HepG2 (cell line): ENCODE measurements at regions not wholly inside any gene's neighbourhood (a gene's known extent, or its start where the extent isn't known, plus 50 kb on each side); places are given as distances from the start of the nearest gene placed in this dataset.

Experiments
- ATAC-seq: fragments of 200-7000 bp; cut with Tn5 transposase; 3 replicates; pipeline ENCODE4 v1.9.1; 2020; ENCODE audit warnings: mild to moderate bottlenecking, moderate library complexity
- BruUV-seq: library from RNA; stranded (reverse); fragments of 400-500 nt; replicated peaks from 2 replicates; lab custom pipeline; 2021; lab: Mats Ljungman, UMichigan
- CTCF ChIA-PET: fragments of 300-600 bp; formaldehyde crosslinking; extraction: SDS; loops from one replicate; lab custom pipeline; 2021; ENCODE audit warnings: low total read pairs, inconsistent platforms, low intra/inter-chr PET ratio; lab: Yijun Ruan, JAX
- POLR2A ChIA-PET: fragments of 350-600 bp; sonication (Branson Sonifier 250); formaldehyde crosslinking; loops from one replicate; lab custom pipeline; 2020; ENCODE audit warnings: antibody characterized with exemption, inconsistent platforms; lab: Yijun Ruan, JAX
- DNase-seq: peaks from one replicate; pipeline ENCODE4 v3.0.0-alpha.2; 2015; ENCODE audit warnings: low spot score
- FAIRE-seq: peaks from 3 replicates; lab custom pipeline; 2011; peaks lifted over from hg19 to GRCh38; lab: Jason Lieb, UNC
- H2AFZ ChIP-seq: one replicate; pipeline ENCODE4 v1.6.1; 2011; ENCODE audit warnings: low read length, inconsistent platforms
- H3K27ac ChIP-seq: fragments of 300-600 bp; 3 replicates; pipeline ENCODE4 v1.8.0; 2011; ENCODE audit warnings: mixed run types, mild to moderate bottlenecking, mixed read lengths, low read length, inconsistent platforms; ENCODE audit not compliant: insufficient read depth; ENCODE audit errors: extremely low read length
- H3K27me3 ChIP-seq, 2 experiments: fragments of 200-600 bp in 1 of 2; 2 replicates in 1 of 2; 3 replicates in 1 of 2; pipeline versions ENCODE4 v1.6.0 to v1.8.0; 2011; ENCODE audit warnings: low read length in 2 of 2, mild to moderate bottlenecking in 2 of 2, moderate library complexity in 2 of 2, inconsistent platforms in 1 of 2; ENCODE audit not compliant: insufficient read depth in 2 of 2, control insufficient read depth in 1 of 2
- H3K36me3 ChIP-seq, 2 experiments: fragments of 200-600 bp in 1 of 2; replicated peaks in 1 of 2; 2 replicates in 1 of 2; 3 replicates in 1 of 2; pipeline versions ENCODE4 v1.5.1 to v1.8.0; 2011; ENCODE audit warnings: low read length in 2 of 2, inconsistent platforms in 1 of 2; ENCODE audit not compliant: insufficient read depth in 2 of 2, control insufficient read depth in 1 of 2
- H3K4me1 ChIP-seq: 2 replicates; pipeline ENCODE4 v1.5.1; 2012; ENCODE audit warnings: low read length, inconsistent platforms; ENCODE audit not compliant: insufficient read depth
- H3K4me2 ChIP-seq: 2 replicates; pipeline ENCODE4 v1.6.0; 2011; ENCODE audit warnings: low read depth, low read length, inconsistent platforms
- H3K4me3 ChIP-seq, 3 experiments: fragments of 200-600 bp in 1 of 3; sonication (generic), shearing (Covaris generic) in 1 of 3; replicated peaks in 1 of 3; 2 replicates each; pipeline ENCODE4 v1.5.1; 2011 to 2016; ENCODE audit warnings: low read length in 3 of 3, inconsistent platforms in 2 of 3, low read depth in 2 of 3, mild to moderate bottlenecking in 2 of 3, control low read depth in 1 of 3, mixed read lengths in 1 of 3; ENCODE audit not compliant: insufficient read depth in 1 of 3
- H3K79me2 ChIP-seq: one replicate; pipeline ENCODE4 v1.6.1; 2011; ENCODE audit warnings: low read length, inconsistent platforms; ENCODE audit not compliant: insufficient read depth
- H3K9ac ChIP-seq: 2 replicates; pipeline ENCODE4 v1.6.0; 2011; ENCODE audit warnings: mild to moderate bottlenecking, low read depth, low read length, inconsistent platforms; ENCODE audit not compliant: insufficient read depth
- H3K9me3 ChIP-seq: 2 replicates; pipeline ENCODE4 v1.5.1; 2012; ENCODE audit warnings: mild to moderate bottlenecking, low read length
- H4K20me1 ChIP-seq: 2 replicates; pipeline ENCODE4 v1.6.0; 2011; ENCODE audit warnings: inconsistent platforms, mild to moderate bottlenecking, low read length, moderate library complexity; ENCODE audit not compliant: insufficient read depth
- ATF1 ChIP-seq: IDR thresholded peaks from 2 replicates; pipeline ENCODE4 v1.6.1; 2016; ENCODE audit warnings: mild to moderate bottlenecking, control low read depth
- CBX1 ChIP-seq: IDR thresholded peaks from one replicate; pipeline ENCODE4 v1.6.1; 2016; ENCODE audit warnings: antibody characterized with exemption, low read depth
- DMTF1 ChIP-seq: sonication (generic); formaldehyde crosslinking; IDR thresholded peaks from 2 replicates; pipeline ENCODE4 v1.4.0; 2020; ENCODE audit warnings: mild to moderate bottlenecking, missing genetic modification reagents
- FOXA1 ChIP-seq, 2 experiments: fragments of 450-650 bp in 1 of 2; sonication (generic) in 1 of 2; formaldehyde crosslinking in 1 of 2; IDR thresholded peaks; 2 replicates each; pipeline versions ENCODE4 v1.4.0 to v1.6.1; 2016 to 2020; ENCODE audit warnings: missing genetic modification reagents in 1 of 2
- MAF1 ChIP-seq: sonication (generic); formaldehyde crosslinking; IDR thresholded peaks from 2 replicates; pipeline ENCODE4 v1.5.0; 2020; ENCODE audit warnings: missing genetic modification reagents, borderline replicate concordance
- NFKBIZ ChIP-seq: IDR thresholded peaks from 2 replicates; pipeline ENCODE4 v1.6.1; 2018; ENCODE audit warnings: missing genetic modification reagents, missing compliant biosample characterization
- PHF20 ChIP-seq: sonication (generic); formaldehyde crosslinking; IDR thresholded peaks from 2 replicates; pipeline ENCODE4 v1.5.0; 2020; ENCODE audit warnings: mild to moderate bottlenecking, missing genetic modification reagents
- RARG ChIP-seq: sonication (generic); formaldehyde crosslinking; IDR thresholded peaks from 2 replicates; pipeline ENCODE4 v1.4.0; 2020; ENCODE audit warnings: low read depth, mild to moderate bottlenecking, missing genetic modification reagents
- SCMH1 ChIP-seq: sonication (generic); formaldehyde crosslinking; IDR thresholded peaks from 2 replicates; pipeline ENCODE4 v1.9.0; 2021; ENCODE audit warnings: missing genetic modification reagents, mild to moderate bottlenecking, borderline replicate concordance
- SRY ChIP-seq: sonication (generic); formaldehyde crosslinking; IDR thresholded peaks from 2 replicates; pipeline ENCODE4 v1.8.0; 2022; ENCODE audit warnings: mild to moderate bottlenecking, missing genetic modification reagents
- TEAD3 ChIP-seq: optimal IDR thresholded peaks from 2 replicates; pipeline ENCODE3; 2016; ENCODE audit warnings: borderline replicate concordance
- TSC22D2 ChIP-seq: sonication (generic); formaldehyde crosslinking; IDR thresholded peaks from 2 replicates; pipeline ENCODE4 v1.5.1; 2020; ENCODE audit warnings: missing genetic modification reagents, mild to moderate bottlenecking, borderline replicate concordance
- ZNF292 ChIP-seq: sonication (generic); formaldehyde crosslinking; IDR thresholded peaks from 2 replicates; pipeline ENCODE4 v1.8.1; 2022; ENCODE audit warnings: mild to moderate bottlenecking, low read depth, missing genetic modification reagents, borderline replicate concordance
- ZNF44 ChIP-seq: sonication (generic); formaldehyde crosslinking; IDR thresholded peaks from 2 replicates; pipeline ENCODE4 v1.5.1; 2020; ENCODE audit warnings: mild to moderate bottlenecking, missing genetic modification reagents
- ZNF652 ChIP-seq: IDR thresholded peaks from 2 replicates; pipeline ENCODE4 v1.6.1; 2016; ENCODE audit warnings: low read depth, borderline replicate concordance
- WGBS: methylation state at CpG from one replicate; pipeline ENCODE4 v1.1.6; 2017; ENCODE audit warnings: low lambda C conversion rate; 5-methylcytosine and 5-hydroxymethylcytosine counted together
- in situ Hi-C: cut with HindIII; loops from 2 replicates; pipeline ENCODE4 v1.10.0; 2017; ENCODE audit warnings: low pct_unique_long_range_greater_than_20kb; ENCODE audit not compliant: extremely low pct_ligation_motif_present
- intact Hi-C: fragments of 100-400 bp; cut with micrococcal nuclease; formaldehyde crosslinking; loops from one replicate; pipeline ENCODE4 v1.10.0; 2022; ENCODE audit not compliant: unreplicated experiment
- TF ChIP-seq, protein P1 (sequence below): sonication (generic); formaldehyde crosslinking; IDR thresholded peaks from 2 replicates; pipeline ENCODE4 v1.9.0; 2021; ENCODE audit warnings: missing genetic modification reagents, borderline replicate concordance
- TF ChIP-seq, protein P2 (sequence below), 2 experiments: IDR thresholded peaks; 2 replicates each; pipeline ENCODE4 v1.6.1; 2011 to 2012; ENCODE audit warnings: low read length in 2 of 2, borderline replicate concordance in 1 of 2, low read depth in 1 of 2, mild to moderate bottlenecking in 1 of 2, moderate library complexity in 1 of 2

DNA sequence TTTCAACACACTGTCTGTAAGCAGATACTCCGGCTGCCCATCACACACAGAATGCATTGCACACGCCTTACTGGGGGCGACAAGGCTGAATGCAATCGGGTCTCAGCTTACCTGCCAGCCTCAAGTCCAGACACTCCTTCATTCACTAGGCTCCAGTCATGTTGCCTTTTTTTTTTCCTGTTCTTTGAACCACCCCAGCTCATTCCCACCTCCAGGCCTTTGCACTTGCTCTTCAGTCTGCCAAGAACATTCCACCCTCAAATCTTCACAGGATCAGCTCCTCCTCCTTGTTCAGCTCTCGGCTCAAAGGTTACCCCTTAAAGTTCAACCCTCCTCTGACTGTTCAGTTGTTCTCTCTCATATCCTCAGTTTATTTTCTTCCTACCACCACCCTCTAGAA, 181.9 kb upstream of the ESRRG start:
- Histone ChIP-seq H3K4me2 (peak overlapping the region; percentile 43; the same call in 1 of the 2 replicates), H4K20me1 (no peaks in the 10 kb centered on the region), H3K27ac (no peak overlapping the region), H3K36me3 (no peaks in the 10 kb centered on the region), H3K4me1 (peaks cover 34% of the 10 kb centered on the region), H3K9ac (no peak overlapping the region), H3K9me3 (no peaks in the 10 kb centered on the region), H3K27me3 (no peaks in the 10 kb centered on the region), H2AFZ (no peak overlapping the region), H3K4me3 (no peak overlapping the region), H3K79me2 (no peaks in the 10 kb centered on the region)
- FAIRE-seq (no peak), ATAC-seq (no peak), DNase-seq (no peak)
- intact Hi-C loops (loop anchor here (5.0 kb wide), 1 partner anchor 1972 kb away; no protein-coding TSS in a partner anchor), in situ Hi-C loops (no loop called here)
- BruUV-seq = no TSS peak
- ChIA-PET CTCF (no interaction called here), POLR2A (no interaction called here)
- TF ChIP-seq ATF1 (CRISPR knock-in tag) = no peak
- TF ChIP-seq, protein P1, sequence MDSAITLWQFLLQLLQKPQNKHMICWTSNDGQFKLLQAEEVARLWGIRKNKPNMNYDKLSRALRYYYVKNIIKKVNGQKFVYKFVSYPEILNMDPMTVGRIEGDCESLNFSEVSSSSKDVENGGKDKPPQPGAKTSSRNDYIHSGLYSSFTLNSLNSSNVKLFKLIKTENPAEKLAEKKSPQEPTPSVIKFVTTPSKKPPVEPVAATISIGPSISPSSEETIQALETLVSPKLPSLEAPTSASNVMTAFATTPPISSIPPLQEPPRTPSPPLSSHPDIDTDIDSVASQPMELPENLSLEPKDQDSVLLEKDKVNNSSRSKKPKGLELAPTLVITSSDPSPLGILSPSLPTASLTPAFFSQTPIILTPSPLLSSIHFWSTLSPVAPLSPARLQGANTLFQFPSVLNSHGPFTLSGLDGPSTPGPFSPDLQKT (CRISPR knock-in tag) = no peak
- no peak for TF ChIP-seq SRY
- TF ChIP-seq RARG (CRISPR knock-in tag) = no peak
- no peak for TF ChIP-seq DMTF1
- TF ChIP-seq SCMH1 (CRISPR knock-in tag) = no peak
- TF ChIP-seq TSC22D2 (CRISPR knock-in tag) = no peak
- TF ChIP-seq MAF1 (CRISPR knock-in tag) = no peak
- no peak for TF ChIP-seq PHF20 (CRISPR knock-in tag)
- TF ChIP-seq FOXA1 (IDR thresholded peaks at IDR 0.05) = no peak
- no peak for TF ChIP-seq FOXA1 (CRISPR knock-in tag; IDR thresholded peaks at IDR 0.05)
- no peak for TF ChIP-seq NFKBIZ (CRISPR knock-in tag)
- TF ChIP-seq CBX1 = no peak
- no peak for TF ChIP-seq ZNF652
- TF ChIP-seq, protein P2, sequence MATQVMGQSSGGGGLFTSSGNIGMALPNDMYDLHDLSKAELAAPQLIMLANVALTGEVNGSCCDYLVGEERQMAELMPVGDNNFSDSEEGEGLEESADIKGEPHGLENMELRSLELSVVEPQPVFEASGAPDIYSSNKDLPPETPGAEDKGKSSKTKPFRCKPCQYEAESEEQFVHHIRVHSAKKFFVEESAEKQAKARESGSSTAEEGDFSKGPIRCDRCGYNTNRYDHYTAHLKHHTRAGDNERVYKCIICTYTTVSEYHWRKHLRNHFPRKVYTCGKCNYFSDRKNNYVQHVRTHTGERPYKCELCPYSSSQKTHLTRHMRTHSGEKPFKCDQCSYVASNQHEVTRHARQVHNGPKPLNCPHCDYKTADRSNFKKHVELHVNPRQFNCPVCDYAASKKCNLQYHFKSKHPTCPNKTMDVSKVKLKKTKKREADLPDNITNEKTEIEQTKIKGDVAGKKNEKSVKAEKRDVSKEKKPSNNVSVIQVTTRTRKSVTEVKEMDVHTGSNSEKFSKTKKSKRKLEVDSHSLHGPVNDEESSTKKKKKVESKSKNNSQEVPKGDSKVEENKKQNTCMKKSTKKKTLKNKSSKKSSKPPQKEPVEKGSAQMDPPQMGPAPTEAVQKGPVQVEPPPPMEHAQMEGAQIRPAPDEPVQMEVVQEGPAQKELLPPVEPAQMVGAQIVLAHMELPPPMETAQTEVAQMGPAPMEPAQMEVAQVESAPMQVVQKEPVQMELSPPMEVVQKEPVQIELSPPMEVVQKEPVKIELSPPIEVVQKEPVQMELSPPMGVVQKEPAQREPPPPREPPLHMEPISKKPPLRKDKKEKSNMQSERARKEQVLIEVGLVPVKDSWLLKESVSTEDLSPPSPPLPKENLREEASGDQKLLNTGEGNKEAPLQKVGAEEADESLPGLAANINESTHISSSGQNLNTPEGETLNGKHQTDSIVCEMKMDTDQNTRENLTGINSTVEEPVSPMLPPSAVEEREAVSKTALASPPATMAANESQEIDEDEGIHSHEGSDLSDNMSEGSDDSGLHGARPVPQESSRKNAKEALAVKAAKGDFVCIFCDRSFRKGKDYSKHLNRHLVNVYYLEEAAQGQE (IDR thresholded peaks at IDR 0.05; ENCODE audit: borderline replicate concordance in 1 of 2, low read depth in 1 of 2, low read length in 2 of 2) = no peak
- no peak for TF ChIP-seq TEAD3 (CRISPR knock-in tag)
- no peak for TF ChIP-seq ZNF292
- TF ChIP-seq ZNF44 (CRISPR knock-in tag) = no peak
- 3% methylated on average over 5 of the region's 5 CpGs for WGBS
